Transverse colon (tissue), 4 donors: ENCODE measurements at regions not wholly inside any gene's neighbourhood (a gene's known extent, or its start where the extent isn't known, plus 50 kb on each side); places are given as distances from the start of the nearest gene placed in this dataset.

ENCODE experiments used
- CTCF ChIP-seq, 5 experiments: fragments of 200-600 bp in 3 of 5; fragments of 450-650 bp in 2 of 5; sonication (generic) in 3 of 5; IDR thresholded peaks; 1 replicate in 2 of 5; 2 replicates in 3 of 5; pipeline ENCODE4 v1.5.1; 2016 to 2017; ENCODE audit warnings: antibody characterized with exemption in 5 of 5, inconsistent platforms in 3 of 5, mild to moderate bottlenecking in 2 of 5, moderate library complexity in 1 of 5
- EP300 ChIP-seq: sonication (generic); formaldehyde crosslinking; IDR thresholded peaks from one replicate; pipeline ENCODE4 v1.6.1; 2017; ENCODE audit warnings: antibody characterized with exemption, low read depth
- POLR2A ChIP-seq: fragments of 450-650 bp; IDR thresholded peaks from one replicate; pipeline ENCODE4 v1.6.1; 2016; ENCODE audit warnings: antibody characterized with exemption, mild to moderate bottlenecking, moderate library complexity
- POLR2AphosphoS5 ChIP-seq, 3 donors: sonication (generic); formaldehyde crosslinking; IDR thresholded peaks; one replicate each; pipeline ENCODE4 v1.6.1; 2016; ENCODE audit warnings: antibody characterized with exemption in 3 of 3

GRCh38 chrX:3468031-3468430, 121.6 kb upstream of the MXRA5 start:
- TF ChIP-seq POLR2A (no peak), POLR2AphosphoS5 (IDR thresholded peaks at IDR 0.05) (no peak), CTCF (IDR thresholded peaks at IDR 0.05) (no peak), EP300 (no peak)
